ENCODE measurements at regions not wholly inside any gene's neighbourhood (a gene's known extent, or its start where the extent isn't known, plus 50 kb on each side); places are given as distances from the start of the nearest gene placed in this dataset.

- no peak for DNase-seq
Observed at GRCh38 chr13:80123945-80124344, 217.0 kb downstream of the SPRY2 start.

DNA sequence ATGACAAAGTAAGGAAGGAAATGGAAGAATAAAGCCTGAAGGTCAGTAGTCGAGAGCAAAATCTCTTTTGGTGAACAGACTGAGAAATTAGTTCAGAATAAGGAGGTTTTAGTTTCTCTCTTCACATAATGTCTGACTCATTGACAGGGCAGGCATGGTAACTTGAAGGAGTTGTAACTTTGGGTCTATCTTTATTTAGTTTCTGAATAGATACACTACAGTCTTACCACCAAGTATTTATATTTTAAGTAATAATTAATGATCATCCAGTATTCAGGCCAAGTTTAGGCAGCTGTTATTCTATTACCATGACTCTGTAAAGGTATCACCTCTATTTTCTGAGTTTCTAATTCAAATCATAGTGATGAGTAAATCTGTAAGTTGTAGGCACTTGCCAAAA, 219.9 kb downstream of the SPRY2 start:
- DNase-seq = no peak

- peak in 1 of 2 donors; percentile 19 for DNase-seq
Observed at GRCh38 chr13:80118506-80118905, 222.4 kb downstream of the SPRY2 start.

GRCh38 chr13:80118099-80118498, 222.8 kb downstream of the SPRY2 start:
- DNase-seq = no peak

DNA sequence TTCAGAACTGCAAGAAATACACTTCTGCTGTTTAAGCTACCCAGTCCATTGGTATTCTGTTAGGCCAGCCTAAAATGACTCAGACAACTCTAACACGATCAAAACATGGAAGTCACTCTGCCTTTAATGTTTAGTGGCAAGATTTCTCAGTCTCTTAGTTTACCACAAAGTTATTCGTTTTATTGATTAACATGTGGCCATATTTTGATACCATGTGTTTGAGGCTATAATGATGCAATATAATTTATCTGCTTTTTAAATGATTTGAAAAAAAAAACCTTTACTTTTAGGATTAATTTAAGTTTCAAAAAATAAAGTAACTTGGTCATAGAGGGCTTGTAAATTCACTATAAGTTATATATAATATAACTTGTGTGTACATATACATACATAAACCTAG, 223.4 kb downstream of the SPRY2 start:
- DNase-seq = no peak

DNA sequence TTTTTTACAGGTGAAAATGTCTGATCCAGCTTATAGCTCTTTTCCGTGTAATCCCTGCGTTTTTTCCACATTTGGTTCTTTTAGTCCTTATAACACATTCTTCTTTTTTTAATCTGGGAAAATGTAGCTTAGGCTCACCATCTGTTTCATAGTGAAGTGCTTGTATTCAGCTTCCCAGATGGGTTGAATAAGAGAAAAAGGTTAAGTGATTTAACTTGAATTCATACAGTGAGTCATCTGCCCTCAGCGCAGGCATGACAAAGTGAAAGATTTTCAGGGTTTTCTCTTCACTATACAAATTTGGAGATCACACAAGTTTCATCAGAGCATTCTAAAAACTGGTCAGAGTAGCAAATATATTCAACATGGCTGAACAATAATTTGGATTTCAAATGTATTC, 224.8 kb downstream of the SPRY2 start:
- DNase-seq = peak in 1 of 2 donors; percentile 19

- DNase-seq = no peak
Observed at GRCh38 chr13:80115616-80116015, 225.3 kb downstream of the SPRY2 start.

DNA sequence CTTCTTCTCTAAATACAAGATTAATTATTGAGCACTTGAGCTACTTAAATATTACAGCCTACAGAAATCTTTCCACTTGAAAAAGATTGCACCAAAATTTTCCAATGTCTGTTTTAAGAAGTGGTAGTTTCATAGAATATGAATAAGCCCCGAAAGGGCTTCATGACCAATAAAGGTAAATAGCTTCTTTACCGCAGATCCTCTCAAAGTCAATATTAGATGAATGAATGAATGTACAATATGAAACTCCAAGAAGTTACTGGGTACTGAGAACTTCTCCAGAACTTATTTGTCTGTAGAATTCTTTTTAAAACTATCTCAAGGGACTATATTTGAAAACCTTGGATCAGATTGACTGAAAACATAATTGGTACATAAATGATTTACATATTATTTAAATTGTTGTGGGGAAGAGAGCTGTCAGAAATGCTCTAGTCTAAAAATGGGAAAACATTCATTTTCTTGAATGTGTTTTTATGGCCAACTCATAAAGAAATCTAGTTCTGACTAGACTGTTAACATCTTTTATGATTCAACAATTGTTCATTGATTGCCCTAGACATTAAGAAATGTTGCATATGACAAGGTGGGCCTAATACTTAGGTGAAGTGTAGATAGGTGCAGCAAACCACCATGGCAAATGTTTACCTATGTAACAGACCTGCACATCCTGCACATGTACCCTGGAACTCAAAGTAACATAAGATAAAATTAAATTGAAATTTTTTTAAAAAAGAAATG, 227.0 kb downstream of the SPRY2 start:
- DNase-seq = no peak

DNA sequence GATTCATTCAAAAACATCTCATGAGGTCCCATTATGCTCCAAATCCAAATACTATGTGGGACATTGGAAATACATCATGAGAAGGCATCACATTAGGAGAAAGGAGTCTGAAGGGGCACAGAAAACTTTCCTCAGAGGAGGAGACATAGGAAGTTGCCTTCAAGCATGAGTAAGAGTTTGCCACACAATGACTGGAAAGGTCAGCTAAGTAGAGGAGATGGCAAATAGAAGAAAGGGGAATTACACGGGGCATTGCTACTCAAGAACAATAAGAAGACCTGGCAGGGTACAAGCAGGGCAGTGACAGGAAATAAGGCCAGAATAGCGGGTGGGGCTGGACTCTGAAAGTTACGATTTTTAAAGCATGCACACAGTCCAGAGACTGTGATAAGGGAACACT, 231.6 kb downstream of the SPRY2 start:
- DNase-seq = no peak

GRCh38 chr13:80105350-80105749, 235.6 kb downstream of the SPRY2 start:
- DNase-seq = no peak

DNA sequence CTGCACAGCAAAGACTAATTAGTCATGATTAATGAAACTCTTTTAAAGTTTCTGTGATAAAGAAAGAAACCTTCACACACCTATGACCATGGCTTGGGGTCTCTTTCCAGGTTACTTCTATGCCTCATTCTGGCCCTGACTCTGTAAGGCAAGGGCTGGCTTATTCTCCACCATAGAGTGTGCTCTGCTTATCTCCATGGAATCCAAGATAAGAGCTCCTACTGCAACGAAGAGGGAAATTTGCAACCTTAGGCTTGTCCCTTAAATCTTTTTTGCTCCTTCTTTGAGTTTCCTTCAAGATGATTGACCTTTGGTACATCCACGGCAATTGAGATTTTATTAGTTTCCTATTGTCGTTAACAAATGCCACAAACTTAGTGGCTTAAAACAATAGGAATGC, 239.9 kb downstream of the SPRY2 start:
- no peak for DNase-seq

DNA sequence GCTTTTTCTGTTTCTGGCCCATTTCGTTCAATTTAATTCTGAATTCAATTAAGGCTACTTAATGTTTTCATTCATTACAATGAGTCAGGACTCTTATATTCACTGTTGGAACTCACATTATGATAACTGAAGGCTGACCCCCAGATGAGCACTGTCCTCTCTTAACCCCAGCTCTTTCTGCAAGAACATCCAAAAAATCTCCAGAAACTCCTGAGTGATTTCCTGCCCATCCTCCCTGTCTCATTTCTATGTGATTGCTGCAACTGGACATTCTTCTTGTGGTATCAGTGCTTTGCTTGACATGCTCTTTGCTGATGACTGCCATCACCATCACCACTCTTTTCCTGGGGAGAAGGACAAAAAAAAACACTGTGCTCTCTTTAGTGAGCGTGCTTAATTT, 240.3 kb downstream of the SPRY2 start:
- no peak for DNase-seq

GRCh38 chr13:80097561-80097960, 243.4 kb downstream of the SPRY2 start:
- no peak for DNase-seq

DNA sequence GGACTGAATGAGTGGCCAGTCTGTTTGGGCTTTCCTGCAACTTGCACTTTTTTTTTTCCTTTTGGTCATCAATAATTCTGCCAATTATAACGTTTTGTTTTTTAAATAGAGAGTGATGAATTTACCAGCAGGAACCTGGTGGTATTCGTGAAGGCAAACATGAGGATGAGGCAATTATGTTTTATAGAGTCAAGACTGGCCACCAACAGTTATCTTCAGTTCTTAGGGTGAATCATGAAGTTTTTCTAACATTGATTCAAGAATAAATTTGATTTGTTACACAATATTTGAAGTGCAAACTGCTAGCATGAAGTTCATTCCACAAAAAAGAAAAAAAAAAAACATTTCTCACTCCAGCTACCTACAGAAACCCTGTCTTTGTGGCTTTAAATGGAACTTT, 244.5 kb downstream of the SPRY2 start:
- no peak for DNase-seq

DNA sequence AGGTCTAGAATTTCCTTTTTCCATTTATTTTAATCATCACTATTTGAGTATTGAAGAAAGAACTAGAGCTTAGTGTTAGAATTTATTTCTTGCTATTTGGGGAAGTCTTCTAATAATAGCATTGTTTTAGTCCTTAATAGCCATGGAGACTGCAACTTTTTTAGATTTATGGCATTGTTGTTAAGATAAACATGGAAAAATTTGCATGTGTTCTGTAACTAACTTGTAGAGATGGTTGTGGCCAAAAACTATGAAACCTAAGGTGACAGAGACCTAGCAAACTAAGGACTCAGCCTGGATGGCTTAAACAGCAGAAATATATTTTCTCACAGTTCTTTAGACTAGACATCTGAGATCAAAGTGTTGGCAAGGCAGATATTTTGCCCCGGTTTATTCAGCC, 246.4 kb downstream of the SPRY2 start:
- no peak for DNase-seq

- DNase-seq = no peak
Observed at GRCh38 chr13:80093888-80094287, 247.0 kb downstream of the SPRY2 start.

- DNase-seq = no peak
Observed at GRCh38 chr13:80086304-80086721, 254.6 kb downstream of the SPRY2 start.

- peak in 1 of 2 donors; percentile 41 for DNase-seq
Observed at GRCh38 chr13:80083853-80084676, 256.9 kb downstream of the SPRY2 start.

GRCh38 chr13:80083081-80083852, 257.7 kb downstream of the SPRY2 start:
- DNase-seq = peak in 1 of 2 donors; percentile 16

DNA sequence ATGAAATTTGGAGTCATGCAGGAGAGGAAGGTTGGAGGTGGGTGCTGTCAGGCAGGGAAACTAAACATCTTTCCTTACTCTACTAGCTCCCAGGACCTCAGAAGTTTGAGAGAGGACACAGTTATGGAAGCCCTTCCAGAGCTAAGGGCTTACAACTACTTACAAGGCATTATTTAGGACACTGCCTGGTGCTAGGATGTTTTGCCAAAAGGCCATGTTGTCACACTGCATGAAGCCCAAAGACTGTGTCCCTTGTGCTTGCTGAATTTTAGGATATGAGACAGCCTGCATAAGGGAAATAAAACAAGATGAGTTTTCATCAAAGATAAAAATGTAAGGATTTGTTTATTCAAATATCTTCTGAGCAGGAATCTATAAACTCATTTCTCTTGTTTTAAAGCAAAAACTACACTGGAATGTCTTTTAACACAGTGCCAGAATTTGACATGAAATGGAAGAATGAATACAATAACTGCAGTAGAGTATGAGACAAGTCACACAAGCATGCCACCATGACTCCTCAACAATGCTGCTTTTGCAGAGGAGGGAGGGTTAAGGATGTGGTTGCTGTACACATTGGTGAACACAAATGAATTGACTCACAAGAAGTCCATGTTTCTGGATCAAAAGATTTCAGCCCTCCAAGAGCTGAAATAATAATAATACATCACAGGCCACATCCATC, 258.4 kb downstream of the SPRY2 start:
- no peak for DNase-seq

GRCh38 chr13:80074811-80075210, 266.1 kb downstream of the SPRY2 start:
- no peak for DNase-seq

DNA sequence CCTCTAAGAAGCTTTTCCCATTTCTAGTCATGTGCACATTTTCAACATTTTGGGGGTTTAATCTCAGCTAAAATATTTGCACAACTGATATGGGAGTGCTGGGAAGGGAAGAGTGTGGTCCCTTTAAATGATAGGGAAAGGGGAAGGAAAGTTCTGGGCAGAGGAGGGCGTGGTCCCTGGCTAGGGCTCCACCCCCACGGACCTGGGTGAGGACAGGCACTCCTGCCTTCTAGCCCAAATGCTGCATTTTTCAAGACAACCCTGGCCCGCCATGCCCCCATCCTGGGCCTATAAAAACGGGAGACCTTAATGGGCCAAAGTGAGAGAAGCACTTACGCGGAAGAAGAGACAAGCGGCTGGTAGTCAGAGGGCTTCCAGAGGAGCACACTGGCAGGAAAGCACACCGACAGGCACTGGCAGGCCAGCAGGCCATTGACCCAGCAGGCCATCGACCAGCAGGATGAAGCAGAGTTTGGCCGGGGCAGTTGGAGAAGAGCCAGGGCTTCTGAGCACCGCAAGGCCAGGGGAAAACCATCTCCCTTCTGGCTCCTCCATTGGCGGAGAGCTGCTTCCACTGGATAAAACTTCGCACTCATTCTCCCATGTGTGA, 266.7 kb downstream of the SPRY2 start:
- no peak for DNase-seq
